Calu3 (cell line): ENCODE measurements at regions not wholly inside any gene's neighbourhood (a gene's known extent, or its start where the extent isn't known, plus 50 kb on each side); places are given as distances from the start of the nearest gene placed in this dataset.

ENCODE experiments used
- BruUV-seq: library from RNA; stranded (reverse); fragments of 400-500 nt; replicated peaks from 2 replicates; lab custom pipeline; 2021; lab: Mats Ljungman, UMichigan
- CTCF ChIA-PET: fragments of 300-600 bp; sonication (Branson Sonifier 250); formaldehyde crosslinking; loops from one replicate; lab custom pipeline; 2022; ENCODE audit warnings: antibody characterized with exemption; lab: Charles Lee
- DNase-seq: peaks from one replicate; pipeline ENCODE4 v3.0.0; 2022
- H3K27ac Mint-ChIP-seq: one replicate; pipeline ENCODE4 v1.8.0; 2022; ENCODE audit warnings: mixed read lengths; ENCODE audit not compliant: unreplicated experiment
- H3K27me3 Mint-ChIP-seq: one replicate; pipeline ENCODE4 v1.8.0; 2022; ENCODE audit warnings: mixed read lengths; ENCODE audit not compliant: unreplicated experiment
- H3K36me3 Mint-ChIP-seq: one replicate; pipeline ENCODE4 v1.8.0; 2022; ENCODE audit warnings: mild to moderate bottlenecking, moderate library complexity, mixed read lengths; ENCODE audit not compliant: insufficient read depth, unreplicated experiment
- H3K4me1 Mint-ChIP-seq: one replicate; pipeline ENCODE4 v1.8.0; 2022; ENCODE audit warnings: mild to moderate bottlenecking, low read depth, mixed read lengths; ENCODE audit not compliant: unreplicated experiment
- H3K4me3 Mint-ChIP-seq: one replicate; pipeline ENCODE4 v1.8.0; 2022; ENCODE audit warnings: mild to moderate bottlenecking, low read depth, moderate library complexity, mixed read lengths; ENCODE audit not compliant: unreplicated experiment
- H3K9me3 Mint-ChIP-seq: one replicate; pipeline ENCODE4 v1.8.0; 2022; ENCODE audit warnings: low read depth, mixed read lengths; ENCODE audit not compliant: unreplicated experiment
- intact Hi-C: fragments of 100-400 bp; cut with micrococcal nuclease; formaldehyde crosslinking; loops from one replicate; pipeline ENCODE4 v1.10.0; 2022; ENCODE audit not compliant: unreplicated experiment
- TF ChIP-seq, protein P1 (sequence below): fragments of 200-600 bp; IDR thresholded peaks from one replicate; pipeline ENCODE4 v1.8.0; 2022; ENCODE audit warnings: antibody characterized with exemption; ENCODE audit not compliant: unreplicated experiment

DNA sequence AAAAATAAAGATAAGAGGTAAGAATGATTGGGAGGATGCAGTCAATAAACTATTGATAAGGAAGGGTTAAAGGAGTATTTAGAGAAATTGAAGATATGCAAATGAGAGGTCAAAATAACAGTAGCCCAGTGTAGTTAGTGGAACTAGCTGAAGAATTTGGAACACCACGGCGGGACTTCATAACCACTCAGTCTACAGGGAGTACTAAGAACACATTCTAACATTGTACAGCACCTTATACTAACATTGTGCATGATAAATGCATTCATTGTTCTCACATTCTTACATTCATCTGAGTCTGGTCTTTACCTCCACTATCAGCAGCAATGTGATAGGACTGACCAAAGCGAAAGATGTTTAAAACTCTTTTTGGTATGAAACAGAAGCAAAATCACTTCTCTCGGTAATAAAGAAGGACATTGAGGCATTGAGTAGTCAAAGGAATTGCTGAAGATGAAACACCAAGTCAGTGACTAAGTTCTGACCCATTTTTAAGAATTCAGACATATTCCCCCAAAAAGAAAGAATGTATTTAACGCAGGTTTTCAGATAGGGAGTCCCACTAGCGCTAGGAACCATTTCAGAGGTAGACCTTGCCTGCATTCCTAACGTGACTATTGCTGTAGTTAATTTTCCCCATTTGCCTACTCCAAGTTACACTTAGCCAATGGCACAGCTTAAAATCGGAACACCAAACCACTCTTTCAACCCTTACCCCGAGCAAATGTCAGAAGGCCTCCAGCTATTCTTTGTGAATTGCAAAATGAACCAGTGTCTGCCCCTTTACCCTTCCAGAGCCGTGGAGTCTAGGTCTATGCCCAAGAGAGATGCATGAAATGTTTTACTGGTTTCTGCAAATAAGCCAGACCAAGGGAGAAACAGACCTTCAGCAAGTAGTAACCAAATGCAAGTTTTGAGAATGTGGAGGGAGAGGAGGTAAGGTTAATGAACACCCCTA, 108.8 kb upstream of the IRF2BP2 start:
- CTCF ChIA-PET = interaction anchor here (0.6 to 1.8 kb wide), 8 partner anchors 18 to 613 kb away, joined by 3 to 5 read pairs (median 4); no protein-coding TSS in a partner anchor
- TF ChIP-seq, protein P1, sequence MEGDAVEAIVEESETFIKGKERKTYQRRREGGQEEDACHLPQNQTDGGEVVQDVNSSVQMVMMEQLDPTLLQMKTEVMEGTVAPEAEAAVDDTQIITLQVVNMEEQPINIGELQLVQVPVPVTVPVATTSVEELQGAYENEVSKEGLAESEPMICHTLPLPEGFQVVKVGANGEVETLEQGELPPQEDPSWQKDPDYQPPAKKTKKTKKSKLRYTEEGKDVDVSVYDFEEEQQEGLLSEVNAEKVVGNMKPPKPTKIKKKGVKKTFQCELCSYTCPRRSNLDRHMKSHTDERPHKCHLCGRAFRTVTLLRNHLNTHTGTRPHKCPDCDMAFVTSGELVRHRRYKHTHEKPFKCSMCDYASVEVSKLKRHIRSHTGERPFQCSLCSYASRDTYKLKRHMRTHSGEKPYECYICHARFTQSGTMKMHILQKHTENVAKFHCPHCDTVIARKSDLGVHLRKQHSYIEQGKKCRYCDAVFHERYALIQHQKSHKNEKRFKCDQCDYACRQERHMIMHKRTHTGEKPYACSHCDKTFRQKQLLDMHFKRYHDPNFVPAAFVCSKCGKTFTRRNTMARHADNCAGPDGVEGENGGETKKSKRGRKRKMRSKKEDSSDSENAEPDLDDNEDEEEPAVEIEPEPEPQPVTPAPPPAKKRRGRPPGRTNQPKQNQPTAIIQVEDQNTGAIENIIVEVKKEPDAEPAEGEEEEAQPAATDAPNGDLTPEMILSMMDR = no peak
- Mint-ChIP-seq H3K4me3 (peak overlapping the region; percentile 11), H3K4me1 (peaks cover 64% of the 10 kb centered on the region), H3K9me3 (no peaks in the 10 kb centered on the region), H3K27ac (peak overlapping the region; percentile 19), H3K27me3 (no peaks in the 10 kb centered on the region), H3K36me3 (peaks cover 32% of the 10 kb centered on the region)
- DNase-seq = no peak
- BruUV-seq = no TSS peak
- intact Hi-C loops = no loop called here

DNA sequence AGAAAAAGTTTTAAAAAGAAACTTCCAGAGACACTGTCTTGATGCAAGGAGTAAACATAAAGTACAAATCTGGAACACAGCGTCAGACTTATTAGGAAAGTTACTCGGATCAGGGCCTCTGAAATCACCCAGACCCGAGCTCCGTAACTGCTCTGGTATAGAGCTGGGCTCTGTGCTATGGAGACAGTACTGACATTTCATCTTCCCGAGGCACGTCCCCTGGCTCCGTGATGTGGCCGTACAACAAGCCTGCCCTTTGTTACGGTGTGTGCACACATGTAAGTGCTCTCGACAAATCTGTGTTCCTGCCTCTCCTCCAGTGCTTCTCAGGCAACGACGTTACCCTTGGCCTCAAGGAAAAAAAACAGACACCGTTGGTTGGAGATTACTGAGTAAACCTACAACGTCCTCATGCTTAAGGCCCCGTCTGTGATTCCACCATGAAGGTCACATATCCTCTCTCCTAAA, 107.0 kb upstream of the IRF2BP2 start:
- intact Hi-C loops = no loop called here
- CTCF ChIA-PET = no interaction called here
- DNase-seq = no peak
- no TSS peak for BruUV-seq
- no peaks in the 10 kb centered on the region for H3K27me3 Mint-ChIP-seq
- H3K36me3 Mint-ChIP-seq = peaks cover 19% of the 10 kb centered on the region
- no peaks in the 10 kb centered on the region for H3K9me3 Mint-ChIP-seq
- H3K4me3 Mint-ChIP-seq = no peak overlapping the region
- H3K27ac Mint-ChIP-seq = no peak overlapping the region
- TF ChIP-seq, protein P1 = no peak
- H3K4me1 Mint-ChIP-seq = peaks cover 52% of the 10 kb centered on the region

DNA sequence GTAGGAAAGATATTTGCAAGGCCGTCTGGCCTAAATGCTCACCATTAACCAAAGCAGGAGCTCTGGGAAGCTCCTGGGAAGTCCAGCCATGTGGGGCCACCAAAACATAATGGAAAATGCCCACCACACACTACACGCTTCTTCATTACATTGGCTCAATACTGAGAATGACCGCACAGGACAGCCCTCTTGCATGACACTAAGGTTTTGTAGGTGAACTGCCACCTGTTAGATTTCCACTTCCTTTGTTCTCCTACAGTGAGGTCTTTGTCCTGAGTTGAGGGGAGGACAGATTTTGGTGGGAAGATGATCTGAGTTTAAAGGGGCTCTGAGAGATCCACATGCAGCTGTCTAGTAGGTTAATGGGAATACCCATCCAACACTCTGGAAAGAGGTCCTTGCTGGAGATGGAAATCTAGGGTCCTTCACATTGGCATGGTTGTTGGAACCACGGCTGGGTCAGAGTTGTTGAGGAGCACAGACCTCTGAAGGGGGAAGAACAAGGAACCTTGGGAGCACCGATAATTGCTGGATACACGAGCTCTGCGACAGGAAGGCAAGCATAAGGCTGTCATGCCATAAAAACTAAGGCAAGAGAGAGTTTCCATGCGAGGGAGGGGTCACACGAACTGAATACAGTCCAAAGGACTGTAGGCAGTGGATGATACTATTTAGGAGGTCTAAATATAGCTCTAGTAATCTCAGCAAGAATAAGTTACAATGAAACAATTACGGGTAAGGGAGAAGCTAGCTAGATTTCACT, 105.5 kb upstream of the IRF2BP2 start:
- peaks cover 9% of the 10 kb centered on the region for H3K36me3 Mint-ChIP-seq
- no peaks in the 10 kb centered on the region for H3K27me3 Mint-ChIP-seq
- TF ChIP-seq, protein P1 = no peak
- CTCF ChIA-PET = interaction anchor here (0.6 to 0.7 kb wide), 2 partner anchors 162 to 1337 kb away, joined by 4 to 11 read pairs; no protein-coding TSS in a partner anchor
- BruUV-seq = no TSS peak
- no peak overlapping the region for H3K27ac Mint-ChIP-seq
- H3K4me3 Mint-ChIP-seq = no peak overlapping the region
- peaks cover 46% of the 10 kb centered on the region for H3K4me1 Mint-ChIP-seq
- peaks cover 3% of the 10 kb centered on the region for H3K9me3 Mint-ChIP-seq
- intact Hi-C loops = no loop called here
- DNase-seq = no peak

DNA sequence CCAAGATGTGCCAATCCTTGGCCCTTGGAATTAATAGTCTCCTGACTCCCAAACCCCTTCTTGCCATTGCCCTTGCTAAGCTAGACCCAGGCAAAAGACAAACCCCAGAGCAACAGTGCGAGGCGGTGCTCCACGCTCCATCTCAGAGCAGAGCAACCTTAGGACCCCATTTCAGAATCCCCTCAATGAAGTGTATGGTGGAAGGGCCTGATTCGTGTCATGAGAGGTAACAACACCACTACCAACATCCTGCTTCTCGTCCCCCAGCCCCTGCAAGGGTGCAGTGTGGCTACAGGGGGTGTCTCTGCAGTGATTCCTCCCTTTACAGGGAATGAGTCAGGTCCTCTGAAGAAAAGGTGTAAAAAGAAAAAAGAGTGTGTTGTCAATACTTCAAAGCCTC, 103.9 kb upstream of the IRF2BP2 start:
- CTCF ChIA-PET = no interaction called here
- intact Hi-C loops = no loop called here
- peaks cover 35% of the 10 kb centered on the region for H3K4me1 Mint-ChIP-seq

More for the DNA sequence above, 103.9 kb upstream of the IRF2BP2 start:
- Mint-ChIP-seq H3K9me3 (peaks cover 4% of the 10 kb centered on the region), H3K27ac (no peak overlapping the region), H3K27me3 (no peaks in the 10 kb centered on the region), H3K36me3 (peaks cover 6% of the 10 kb centered on the region), H3K4me3 (no peak overlapping the region)
- DNase-seq = no peak
- no TSS peak for BruUV-seq
- TF ChIP-seq, protein P1 = no peak
